Natural killer cell (primary cell): ENCODE measurements at regions not wholly inside any gene's neighbourhood (a gene's known extent, or its start where the extent isn't known, plus 50 kb on each side); places are given as distances from the start of the nearest gene placed in this dataset.
A peak's percentile ranks its signal among the peaks of the same experiment; 100 is the strongest.

Source experiments
- ATAC-seq, 3 donors: fragments of 150-1000 bp in 2 of 3; fragments of 200-7000 bp in 1 of 3; cut with Tn5 transposase; 1 replicate in 1 of 3; 2 replicates in 2 of 3; pipeline ENCODE4 v1.10.0; 2021; ENCODE audit warnings: mild to moderate bottlenecking in 2 of 3, moderate library complexity in 2 of 3
- DNase-seq, 2 donors: peaks; one replicate each; pipeline versions ENCODE4 v3.0.0 to v3.0.0-alpha.2; 2013 to 2021; ENCODE audit warnings: mixed read lengths in 1 of 2
- H3K27ac ChIP-seq: one replicate; pipeline ENCODE4 v1.5.1; 2013; ENCODE audit warnings: mild to moderate bottlenecking, low read length
- H3K27me3 ChIP-seq: one replicate; pipeline ENCODE4 v1.6.1; 2013; ENCODE audit warnings: low read length; ENCODE audit not compliant: control insufficient read depth, insufficient read depth
- H3K36me3 ChIP-seq: one replicate; pipeline ENCODE4 v1.6.1; 2013; ENCODE audit warnings: low read length; ENCODE audit not compliant: control insufficient read depth, insufficient read depth
- H3K4me1 ChIP-seq: one replicate; pipeline ENCODE4 v1.6.1; 2013; ENCODE audit warnings: low read length; ENCODE audit not compliant: control insufficient read depth, insufficient read depth
- H3K4me3 ChIP-seq: one replicate; pipeline ENCODE4 v1.5.1; 2013; ENCODE audit warnings: low read length
- H3K9me3 ChIP-seq: one replicate; pipeline ENCODE4 v1.6.1; 2013; ENCODE audit warnings: low read length; ENCODE audit not compliant: control insufficient read depth, insufficient read depth
- H3K27ac Mint-ChIP-seq, 2 donors: one replicate each; pipeline ENCODE4 v1.8.0; 2022; ENCODE audit warnings: mild to moderate bottlenecking in 2 of 2, mixed read lengths in 2 of 2, moderate library complexity in 1 of 2
- H3K27me3 Mint-ChIP-seq, 2 donors: one replicate each; pipeline ENCODE4 v1.8.0; 2022; ENCODE audit warnings: low read depth in 2 of 2, mixed read lengths in 2 of 2
- H3K36me3 Mint-ChIP-seq: one replicate; pipeline ENCODE4 v1.8.0; 2022; ENCODE audit warnings: mixed read lengths
- H3K4me1 Mint-ChIP-seq, 2 donors: one replicate each; pipeline ENCODE4 v1.8.0; 2022; ENCODE audit warnings: mixed read lengths in 2 of 2
- H3K4me3 Mint-ChIP-seq: one replicate; pipeline ENCODE4 v1.8.0; 2022; ENCODE audit warnings: mild to moderate bottlenecking, moderate library complexity, mixed read lengths
- H3K9me3 Mint-ChIP-seq, 2 donors: one replicate each; pipeline ENCODE4 v1.8.0; 2022; ENCODE audit warnings: mixed read lengths in 2 of 2
- WGBS: methylation state at CpG from one replicate; pipeline ENCODE4 v1.1.7; 2013; ENCODE audit warnings: missing lambda C conversion rate; ENCODE audit not compliant: insufficient coverage; 5-methylcytosine and 5-hydroxymethylcytosine counted together
- intact Hi-C: fragments of 100-400 bp; cut with micrococcal nuclease; formaldehyde crosslinking; loops from one replicate; pipeline ENCODE4 v1.14.2; 2022
- TF ChIP-seq, protein P1 (sequence below): fragments of 200-600 bp; IDR thresholded peaks from one replicate; pipeline ENCODE4 v1.8.0; 2022; ENCODE audit warnings: antibody characterized with exemption

DNA sequence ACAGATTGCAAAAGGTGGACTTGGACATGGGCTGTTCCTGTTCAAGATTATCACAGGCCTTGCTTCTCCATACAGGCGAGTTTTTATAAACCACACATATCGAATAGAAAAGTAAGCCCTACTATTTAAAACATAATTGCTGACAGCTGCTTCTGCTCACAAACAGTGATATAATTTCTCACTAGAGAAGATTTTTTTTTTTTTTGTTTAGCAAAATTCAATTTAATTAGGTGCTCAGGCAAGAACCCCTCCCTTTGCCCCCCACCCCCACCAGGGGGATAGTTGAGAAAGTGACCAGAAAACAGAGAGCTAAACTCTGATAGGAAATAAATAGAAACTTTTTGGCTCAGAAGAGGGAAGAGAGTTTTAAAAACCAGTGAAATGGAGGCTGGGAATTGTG is 132.8 kb upstream of the CRY1 start:
- Histone ChIP-seq H3K9me3 (no peaks in the 10 kb centered on the region), H3K4me3 (no peak overlapping the region), H3K27ac (no peak overlapping the region), H3K27me3 (no peaks in the 10 kb centered on the region), H3K4me1 (no peaks in the 10 kb centered on the region), H3K36me3 (no peaks in the 10 kb centered on the region)
- TF ChIP-seq, protein P1, sequence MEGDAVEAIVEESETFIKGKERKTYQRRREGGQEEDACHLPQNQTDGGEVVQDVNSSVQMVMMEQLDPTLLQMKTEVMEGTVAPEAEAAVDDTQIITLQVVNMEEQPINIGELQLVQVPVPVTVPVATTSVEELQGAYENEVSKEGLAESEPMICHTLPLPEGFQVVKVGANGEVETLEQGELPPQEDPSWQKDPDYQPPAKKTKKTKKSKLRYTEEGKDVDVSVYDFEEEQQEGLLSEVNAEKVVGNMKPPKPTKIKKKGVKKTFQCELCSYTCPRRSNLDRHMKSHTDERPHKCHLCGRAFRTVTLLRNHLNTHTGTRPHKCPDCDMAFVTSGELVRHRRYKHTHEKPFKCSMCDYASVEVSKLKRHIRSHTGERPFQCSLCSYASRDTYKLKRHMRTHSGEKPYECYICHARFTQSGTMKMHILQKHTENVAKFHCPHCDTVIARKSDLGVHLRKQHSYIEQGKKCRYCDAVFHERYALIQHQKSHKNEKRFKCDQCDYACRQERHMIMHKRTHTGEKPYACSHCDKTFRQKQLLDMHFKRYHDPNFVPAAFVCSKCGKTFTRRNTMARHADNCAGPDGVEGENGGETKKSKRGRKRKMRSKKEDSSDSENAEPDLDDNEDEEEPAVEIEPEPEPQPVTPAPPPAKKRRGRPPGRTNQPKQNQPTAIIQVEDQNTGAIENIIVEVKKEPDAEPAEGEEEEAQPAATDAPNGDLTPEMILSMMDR, result no peak
- H3K27me3 Mint-ChIP-seq, result peaks cover 16 to 19% of the 10 kb centered on the region in 2 donors
- ATAC-seq (no peak), DNase-seq (no peak)
- no peaks in the 10 kb centered on the region for H3K4me1 Mint-ChIP-seq
- intact Hi-C loops, result no loop called here
- no peak overlapping the region for H3K27ac Mint-ChIP-seq
- WGBS, result 90% methylated on average over 2 of the region's 2 CpGs
- H3K9me3 Mint-ChIP-seq, result no peaks in the 10 kb centered on the region
- H3K4me3 Mint-ChIP-seq, result no peak overlapping the region
- no peaks in the 10 kb centered on the region for H3K36me3 Mint-ChIP-seq

DNA sequence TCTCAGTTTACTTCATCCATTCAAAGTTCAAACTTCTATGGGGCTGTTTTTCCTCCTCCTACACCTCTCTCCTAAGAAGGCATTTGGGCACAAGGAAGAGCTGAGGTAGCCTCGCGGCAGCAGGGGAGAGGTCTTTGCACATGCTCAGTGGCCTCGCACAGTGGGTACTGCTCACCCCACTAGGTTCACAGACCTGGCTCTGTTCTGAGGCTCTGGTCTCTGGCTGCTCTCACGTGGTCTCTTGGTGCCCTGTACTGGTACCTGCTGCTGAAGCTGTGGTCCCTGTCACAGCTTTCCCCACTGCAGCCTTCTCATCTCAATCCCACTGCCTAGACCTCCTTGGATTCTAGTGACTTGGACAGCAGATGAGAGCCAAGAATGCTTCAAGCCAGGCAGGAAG is 134.7 kb upstream of the CRY1 start:
- H3K27ac ChIP-seq, result no peak overlapping the region
- H3K4me1 ChIP-seq, result no peaks in the 10 kb centered on the region
- ATAC-seq, result no peak
- no peaks in the 10 kb centered on the region for H3K36me3 ChIP-seq
- no peaks in the 10 kb centered on the region for H3K27me3 ChIP-seq
- WGBS, result 79% methylated on average over 4 of the region's 4 CpGs
- Mint-ChIP-seq H3K9me3 (no peaks in the 10 kb centered on the region), H3K4me1 (no peaks in the 10 kb centered on the region), H3K27me3 (peaks cover 11 to 13% of the 10 kb centered on the region in 2 donors), H3K36me3 (no peaks in the 10 kb centered on the region), H3K4me3 (no peak overlapping the region), H3K27ac (no peak overlapping the region)
- intact Hi-C loops, result no loop called here
- H3K4me3 ChIP-seq, result no peak overlapping the region
- DNase-seq, result no peak
- H3K9me3 ChIP-seq, result no peaks in the 10 kb centered on the region
- TF ChIP-seq, protein P1, result no peak

DNA sequence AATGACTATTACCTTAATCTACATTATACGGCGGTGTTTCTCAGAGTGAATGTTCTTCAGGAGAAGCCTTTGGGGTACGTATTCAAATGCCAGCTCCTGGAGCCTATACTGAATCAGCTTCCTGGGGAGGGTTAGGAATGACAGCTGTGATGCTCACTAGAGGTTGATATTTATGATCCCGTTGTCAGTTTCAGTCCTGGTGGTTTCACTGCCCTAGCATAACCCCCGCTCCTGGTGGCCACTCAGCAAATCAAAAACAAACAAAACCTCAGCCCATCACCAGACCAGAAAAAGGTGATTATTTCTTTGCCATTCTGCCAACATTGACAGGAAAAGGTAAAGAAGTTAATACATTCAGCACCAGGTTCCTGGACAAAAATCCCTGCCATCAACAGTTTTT is 136.5 kb upstream of the CRY1 start:
- Histone ChIP-seq H3K4me1 (no peaks in the 10 kb centered on the region), H3K4me3 (no peak overlapping the region), H3K36me3 (no peaks in the 10 kb centered on the region), H3K9me3 (no peaks in the 10 kb centered on the region), H3K27me3 (no peaks in the 10 kb centered on the region), H3K27ac (no peak overlapping the region)
- TF ChIP-seq, protein P1, result no peak
- no peak overlapping the region for H3K27ac Mint-ChIP-seq
- H3K9me3 Mint-ChIP-seq, result no peaks in the 10 kb centered on the region
- no peak for DNase-seq
- intact Hi-C loops, result no loop called here
- peaks cover 0 to 4% of the 10 kb centered on the region in 2 donors for H3K27me3 Mint-ChIP-seq
- ATAC-seq, result no peak
- WGBS, result 89% methylated on average over 5 of the region's 5 CpGs
- no peak overlapping the region for H3K4me3 Mint-ChIP-seq
- H3K36me3 Mint-ChIP-seq, result no peaks in the 10 kb centered on the region
- H3K4me1 Mint-ChIP-seq, result no peaks in the 10 kb centered on the region

DNA sequence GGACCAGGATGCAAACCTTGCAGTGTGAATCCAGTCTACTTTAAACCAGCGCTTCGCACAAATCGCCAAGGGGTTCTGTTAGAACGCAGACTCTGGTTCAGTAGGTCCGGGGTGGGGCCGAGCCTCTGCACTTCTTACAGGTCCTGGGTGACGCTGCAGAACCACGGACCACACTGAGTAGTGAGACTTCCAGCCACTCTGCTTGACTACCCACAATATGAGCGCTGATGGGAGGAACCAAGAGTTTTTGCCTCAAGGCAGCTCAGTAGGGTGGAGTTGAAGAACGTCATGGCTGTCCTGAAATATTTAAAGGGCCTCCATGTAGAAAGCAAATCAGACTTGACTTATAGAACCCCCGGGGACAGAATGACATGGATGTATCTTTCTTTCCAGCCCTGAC is 138.0 kb upstream of the CRY1 start:
- intact Hi-C loops, result no loop called here
- Mint-ChIP-seq H3K27me3 (peaks cover 0 to 6% of the 10 kb centered on the region in 2 donors), H3K4me3 (no peak overlapping the region), H3K9me3 (no peaks in the 10 kb centered on the region), H3K4me1 (no peaks in the 10 kb centered on the region), H3K36me3 (no peaks in the 10 kb centered on the region), H3K27ac (no peak overlapping the region)
- peak in 2 of 3 donors; percentile 19 to 54 for ATAC-seq
- Histone ChIP-seq H3K27me3 (no peaks in the 10 kb centered on the region), H3K4me1 (no peaks in the 10 kb centered on the region), H3K9me3 (no peaks in the 10 kb centered on the region), H3K4me3 (no peak overlapping the region), H3K27ac (no peak overlapping the region), H3K36me3 (no peaks in the 10 kb centered on the region)
- TF ChIP-seq, protein P1, result no peak
- WGBS, result 82% methylated on average over 11 of the region's 11 CpGs
- no peak for DNase-seq
